GM18907 (cell line): ENCODE measurements at regions not wholly inside any gene's neighbourhood (a gene's known extent, or its start where the extent isn't known, plus 50 kb on each side); places are given as distances from the start of the nearest gene placed in this dataset.
"Not testable (repeated sequence)": the region's sequence is repeated elsewhere in the genome, so short reads cannot be mapped to it uniquely, and the experiment has no call there.

ENCODE experiments used
- ATAC-seq: cut with Tn5 transposase; IDR thresholded peaks from one replicate; pipeline ENCODE4 v1.9.1; 2021; ENCODE audit warnings: mild to moderate bottlenecking, moderate library complexity; ENCODE audit not compliant: unreplicated experiment

- not testable (repeated sequence) for ATAC-seq
These were observed 102.8 kb downstream of the LAT start for GRCh38 chr16:29087673-29088072.

- not testable (repeated sequence) for ATAC-seq
These were observed 97.2 kb downstream of the LAT start for GRCh38 chr16:29081829-29082639.

GRCh38 chr16:29074554-29075402, 89.9 kb downstream of the LAT start:
- ATAC-seq: peak; percentile 85

- ATAC-seq: not testable (repeated sequence)
These were observed 77.4 kb downstream of the LAT start for GRCh38 chr16:29062235-29062634.

- ATAC-seq: not testable (repeated sequence)
These were observed 76.6 kb downstream of the LAT start for GRCh38 chr16:29061467-29061921.

- ATAC-seq: not testable (repeated sequence)
These were observed 75.4 kb downstream of the LAT start for GRCh38 chr16:29060022-29060810.

- not testable (repeated sequence) for ATAC-seq
These were observed 74.7 kb downstream of the LAT start for GRCh38 chr16:29059575-29059974.
